GM12878 (cell line): ENCODE measurements at regions not wholly inside any gene's neighbourhood (a gene's known extent, or its start where the extent isn't known, plus 50 kb on each side); places are given as distances from the start of the nearest gene placed in this dataset.

Experiments
- ETV6 ChIP-seq, 2 experiments: fragments of 450-650 bp in 1 of 2; IDR thresholded peaks in 1 of 2; conservative IDR thresholded peaks in 1 of 2; 2 replicates each; pipeline ENCODE4 v1.6.1; 2014; ENCODE audit warnings: antibody characterized with exemption in 1 of 2, borderline replicate concordance in 1 of 2, low read depth in 1 of 2, mild to moderate bottlenecking in 1 of 2, moderate library complexity in 1 of 2
- JUND ChIP-seq: IDR thresholded peaks from 2 replicates; pipeline ENCODE4 v1.6.1; 2012; ENCODE audit warnings: low read depth, mild to moderate bottlenecking, low read length, improper control_type of control experiment, moderate library complexity
- RFX5 ChIP-seq: IDR thresholded peaks from 2 replicates; pipeline ENCODE4 v1.6.1; 2011; ENCODE audit warnings: low read depth, low read length, improper control_type of control experiment
- TAF1 ChIP-seq: IDR thresholded peaks from 2 replicates; pipeline ENCODE4 v1.6.1; 2011; ENCODE audit warnings: mild to moderate bottlenecking, low read depth, low read length, borderline replicate concordance
- TBL1XR1 ChIP-seq: IDR thresholded peaks from 2 replicates; pipeline ENCODE4 v1.6.1; 2012; ENCODE audit warnings: low read depth, low read length, improper control_type of control experiment
- TF ChIP-seq, protein P1 (sequence below): IDR thresholded peaks from 2 replicates; pipeline ENCODE4 v1.6.1; 2011; ENCODE audit warnings: borderline replicate concordance, low read depth, mild to moderate bottlenecking, moderate library complexity, mixed read lengths, low read length; ENCODE audit not compliant: insufficient read depth; ENCODE audit errors: extremely low read length
- TF ChIP-seq, protein P2 (sequence below): IDR thresholded peaks from 2 replicates; pipeline ENCODE4 v1.6.1; 2012; ENCODE audit warnings: mild to moderate bottlenecking, low read depth, low read length

GRCh38 chr3:6088433-6088832, 772.5 kb upstream of the GRM7 start:
- TF ChIP-seq ETV6 (conservative IDR thresholded peaks at IDR 0.05 in 1 of 2, IDR thresholded peaks at IDR 0.05 in 1 of 2; ENCODE audit: borderline replicate concordance in 1 of 2, low read depth in 1 of 2) = no peak
- TF ChIP-seq, protein P1, sequence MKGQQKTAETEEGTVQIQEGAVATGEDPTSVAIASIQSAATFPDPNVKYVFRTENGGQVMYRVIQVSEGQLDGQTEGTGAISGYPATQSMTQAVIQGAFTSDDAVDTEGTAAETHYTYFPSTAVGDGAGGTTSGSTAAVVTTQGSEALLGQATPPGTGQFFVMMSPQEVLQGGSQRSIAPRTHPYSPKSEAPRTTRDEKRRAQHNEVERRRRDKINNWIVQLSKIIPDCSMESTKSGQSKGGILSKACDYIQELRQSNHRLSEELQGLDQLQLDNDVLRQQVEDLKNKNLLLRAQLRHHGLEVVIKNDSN = no peak
- TF ChIP-seq, protein P2, sequence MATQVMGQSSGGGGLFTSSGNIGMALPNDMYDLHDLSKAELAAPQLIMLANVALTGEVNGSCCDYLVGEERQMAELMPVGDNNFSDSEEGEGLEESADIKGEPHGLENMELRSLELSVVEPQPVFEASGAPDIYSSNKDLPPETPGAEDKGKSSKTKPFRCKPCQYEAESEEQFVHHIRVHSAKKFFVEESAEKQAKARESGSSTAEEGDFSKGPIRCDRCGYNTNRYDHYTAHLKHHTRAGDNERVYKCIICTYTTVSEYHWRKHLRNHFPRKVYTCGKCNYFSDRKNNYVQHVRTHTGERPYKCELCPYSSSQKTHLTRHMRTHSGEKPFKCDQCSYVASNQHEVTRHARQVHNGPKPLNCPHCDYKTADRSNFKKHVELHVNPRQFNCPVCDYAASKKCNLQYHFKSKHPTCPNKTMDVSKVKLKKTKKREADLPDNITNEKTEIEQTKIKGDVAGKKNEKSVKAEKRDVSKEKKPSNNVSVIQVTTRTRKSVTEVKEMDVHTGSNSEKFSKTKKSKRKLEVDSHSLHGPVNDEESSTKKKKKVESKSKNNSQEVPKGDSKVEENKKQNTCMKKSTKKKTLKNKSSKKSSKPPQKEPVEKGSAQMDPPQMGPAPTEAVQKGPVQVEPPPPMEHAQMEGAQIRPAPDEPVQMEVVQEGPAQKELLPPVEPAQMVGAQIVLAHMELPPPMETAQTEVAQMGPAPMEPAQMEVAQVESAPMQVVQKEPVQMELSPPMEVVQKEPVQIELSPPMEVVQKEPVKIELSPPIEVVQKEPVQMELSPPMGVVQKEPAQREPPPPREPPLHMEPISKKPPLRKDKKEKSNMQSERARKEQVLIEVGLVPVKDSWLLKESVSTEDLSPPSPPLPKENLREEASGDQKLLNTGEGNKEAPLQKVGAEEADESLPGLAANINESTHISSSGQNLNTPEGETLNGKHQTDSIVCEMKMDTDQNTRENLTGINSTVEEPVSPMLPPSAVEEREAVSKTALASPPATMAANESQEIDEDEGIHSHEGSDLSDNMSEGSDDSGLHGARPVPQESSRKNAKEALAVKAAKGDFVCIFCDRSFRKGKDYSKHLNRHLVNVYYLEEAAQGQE = no peak
- no peak for TF ChIP-seq TBL1XR1
- TF ChIP-seq TAF1 = no peak
- TF ChIP-seq JUND = no peak
- no peak for TF ChIP-seq RFX5
